Activated CD4-positive, CD25-positive, alpha-beta regulatory T cell treated with anti-CD3 and anti-CD28 coated beads, Interleukin-2, amount 50 U/mL, for 72 hours (primary cell): ENCODE measurements at regions not wholly inside any gene's neighbourhood (a gene's known extent, or its start where the extent isn't known, plus 50 kb on each side); places are given as distances from the start of the nearest gene placed in this dataset.

Experiments used
- DNase-seq: peaks from one replicate; pipeline ENCODE4 v3.0.0; 2021

DNA sequence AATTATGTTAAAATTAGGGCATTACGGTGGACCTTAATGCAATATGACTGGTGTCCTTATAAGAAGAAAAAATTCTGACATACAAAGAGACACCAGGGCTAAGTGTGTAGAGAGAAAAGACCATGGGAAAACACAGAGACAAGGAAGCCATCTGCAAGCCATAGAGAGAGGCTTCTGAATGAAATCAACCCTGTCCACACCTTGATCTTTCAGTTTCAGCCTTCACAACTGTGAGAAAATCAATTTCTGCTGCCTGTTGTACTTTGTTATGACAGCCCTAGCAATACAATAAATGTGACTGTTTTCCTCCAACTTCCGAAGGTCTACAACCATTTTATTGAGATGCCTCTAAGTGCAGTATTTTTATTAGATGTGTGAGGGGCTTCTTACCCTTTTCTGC, 1407.2 kb downstream of the MRPL39 start:
- no peak for DNase-seq

DNA sequence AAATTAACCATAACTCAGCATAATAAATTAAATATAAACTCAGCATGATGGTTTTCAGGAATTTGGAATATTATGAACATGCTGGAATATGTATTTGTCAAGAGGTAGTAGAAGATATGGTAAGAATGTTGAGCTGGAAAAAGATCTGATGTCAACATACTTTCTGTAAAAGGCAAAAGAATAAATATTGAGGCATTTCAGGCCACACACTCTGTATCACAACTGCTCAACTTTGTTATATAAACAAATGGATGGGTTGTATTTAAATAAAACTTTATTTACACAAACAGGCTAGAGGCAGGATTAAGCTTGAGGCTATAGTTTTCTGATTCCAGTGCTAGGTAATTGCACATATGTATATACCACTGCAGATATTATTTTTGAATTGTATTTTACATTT, 1409.4 kb downstream of the MRPL39 start:
- DNase-seq = no peak

DNA sequence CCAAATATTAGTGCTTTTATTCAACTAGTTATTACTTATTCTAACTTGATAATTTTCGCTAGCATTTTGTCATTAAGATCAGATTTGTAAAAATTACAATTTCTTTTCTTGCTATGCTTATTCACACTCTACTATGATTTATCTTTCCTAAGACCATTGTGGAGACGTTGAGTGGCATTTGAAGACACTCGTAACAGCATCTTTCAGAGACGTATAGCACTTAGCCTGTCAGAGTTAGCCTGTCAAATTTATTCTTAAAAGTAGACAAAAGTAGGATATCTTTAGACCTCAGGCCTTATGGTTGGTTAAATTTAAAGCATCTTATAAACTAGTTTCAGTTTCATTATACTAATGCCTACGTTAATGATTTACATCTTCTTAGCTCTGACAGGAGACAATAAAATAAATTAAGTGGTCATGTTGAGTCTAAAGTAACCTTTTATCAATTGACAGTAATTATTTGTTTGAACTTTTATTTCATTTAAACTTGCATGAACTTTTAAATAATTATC, 1410.1 kb downstream of the MRPL39 start:
- DNase-seq = no peak

DNA sequence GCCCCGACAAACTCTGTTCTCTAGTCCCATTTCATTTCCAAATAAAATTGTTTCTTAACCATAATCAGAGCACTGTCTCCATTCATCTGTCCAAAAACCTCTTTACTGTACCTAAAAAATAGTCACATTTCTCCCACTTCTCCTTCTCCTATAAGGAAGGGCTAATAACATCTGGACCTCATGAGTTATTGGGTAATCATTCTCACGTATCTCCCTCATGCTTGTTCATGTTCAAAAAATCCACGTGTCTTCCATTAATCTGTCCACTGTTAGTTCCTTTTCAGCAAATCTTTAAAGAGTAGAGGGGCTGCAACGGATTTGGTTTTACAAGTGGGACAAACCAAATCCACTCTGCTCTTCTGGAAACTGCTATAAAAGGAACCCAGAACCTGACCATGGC, 1418.8 kb downstream of the MRPL39 start:
- no peak for DNase-seq

DNA sequence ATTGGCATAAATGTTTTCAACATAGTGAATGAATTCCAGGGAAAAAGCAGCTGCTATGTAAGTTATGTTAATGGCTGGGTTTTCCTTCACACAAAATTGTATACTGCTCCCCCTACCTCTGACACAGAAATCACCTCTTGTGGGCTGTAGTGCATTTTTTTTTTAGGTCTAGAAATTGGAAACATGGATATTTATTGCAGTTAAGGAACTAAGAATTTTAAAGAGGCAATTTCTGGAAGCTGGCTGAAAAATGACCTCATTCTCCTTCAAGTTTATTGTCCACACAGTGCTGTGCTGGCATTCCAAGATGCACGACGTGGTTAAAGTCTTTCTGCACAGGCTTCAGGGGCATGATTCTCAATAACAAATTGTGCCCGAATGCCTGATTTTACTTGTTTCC, 1424.2 kb downstream of the MRPL39 start:
- no peak for DNase-seq

DNA sequence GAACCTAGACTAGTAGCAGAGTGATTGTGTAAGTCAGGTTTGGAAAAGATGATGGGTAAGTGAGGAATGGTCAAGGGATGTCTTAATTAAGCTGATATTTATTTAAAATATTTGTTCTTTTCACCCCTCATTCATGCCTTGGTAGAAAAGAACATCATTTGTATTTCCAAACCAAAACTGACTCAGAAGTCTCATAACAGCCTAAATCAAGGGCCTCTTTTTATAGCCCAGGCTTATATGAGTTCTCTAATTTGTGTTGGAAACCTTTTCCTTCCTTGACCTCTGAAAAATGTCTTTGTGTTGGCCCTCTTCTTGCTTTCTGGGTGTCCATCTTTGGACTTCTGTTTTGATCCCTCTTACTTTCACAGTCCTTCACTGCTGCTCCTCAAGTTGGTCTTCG, 1428.2 kb downstream of the MRPL39 start:
- no peak for DNase-seq

DNA sequence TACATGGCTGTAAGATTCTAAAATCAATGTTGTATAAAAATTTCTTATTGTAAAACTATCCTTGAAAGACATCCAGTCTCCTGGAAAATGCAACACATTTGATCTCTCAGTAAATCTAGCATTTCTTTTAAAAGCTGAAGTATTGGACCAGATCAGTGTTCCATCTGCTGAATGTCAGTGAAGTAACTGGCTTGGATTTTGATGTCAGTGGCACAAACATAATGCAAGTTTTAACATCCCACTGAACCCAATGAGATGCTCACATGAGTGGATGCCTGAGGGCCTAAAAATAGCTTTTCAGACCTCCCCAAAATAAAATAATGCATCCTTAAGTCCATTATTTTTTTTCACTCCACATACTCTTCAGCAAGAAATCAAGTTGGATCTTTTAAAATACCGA, 1432.2 kb downstream of the MRPL39 start:
- DNase-seq = no peak

DNA sequence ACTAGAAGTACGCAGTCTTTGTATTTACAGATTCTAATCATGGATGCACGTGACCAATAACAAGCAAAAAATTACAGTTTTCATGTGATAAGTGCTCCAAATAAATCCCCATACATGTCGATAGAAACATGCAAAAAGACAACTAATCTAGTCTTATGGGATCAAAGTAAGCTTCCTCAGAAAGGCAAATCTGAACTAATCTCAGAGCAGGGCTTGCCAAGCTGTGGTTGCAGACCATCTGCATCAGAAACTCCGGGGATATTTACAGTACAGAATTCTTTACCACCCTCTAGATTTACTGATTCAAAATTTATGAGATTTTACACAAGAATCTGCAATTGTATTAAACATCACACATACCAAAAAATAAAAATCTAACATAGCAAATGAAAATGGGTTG, 1435.5 kb downstream of the MRPL39 start:
- no peak for DNase-seq

DNA sequence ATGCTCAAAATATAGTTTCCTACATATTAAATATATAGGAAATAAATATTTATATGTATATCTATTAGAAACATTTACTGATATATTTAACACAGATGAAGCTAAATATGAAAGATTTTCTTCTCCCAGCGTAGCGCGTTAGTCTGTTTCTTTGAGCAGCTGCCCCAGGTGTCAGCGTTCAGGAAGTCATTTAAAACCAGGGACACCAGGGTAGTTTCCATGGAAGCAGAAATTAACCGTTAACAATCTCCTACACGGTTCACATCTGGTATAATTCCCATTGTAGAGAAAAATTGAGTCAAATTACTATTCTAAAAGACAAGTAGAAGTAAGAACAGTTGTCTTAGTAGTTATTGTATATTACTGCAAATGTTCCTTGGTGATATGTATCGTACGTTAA, 1443.7 kb downstream of the MRPL39 start:
- DNase-seq = no peak

DNA sequence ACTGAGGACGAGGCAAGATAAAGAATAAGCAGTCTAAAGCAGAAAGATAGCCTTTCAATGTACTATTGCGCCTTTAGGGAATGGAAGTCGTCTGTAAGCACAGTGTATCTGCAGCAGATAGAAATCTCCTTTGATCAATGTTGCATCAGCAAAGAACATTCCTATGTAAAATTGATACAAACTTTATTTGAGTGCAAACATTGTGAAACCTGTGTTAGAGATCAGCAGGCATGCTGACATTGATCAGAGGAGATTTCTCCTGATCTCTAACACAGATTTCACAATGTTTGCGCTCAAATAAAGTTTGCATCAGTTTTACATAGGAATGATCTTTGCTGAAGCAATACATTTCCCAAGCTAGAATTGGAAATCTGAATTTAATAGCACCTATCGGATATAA, 1446.8 kb downstream of the MRPL39 start:
- DNase-seq = no peak

DNA sequence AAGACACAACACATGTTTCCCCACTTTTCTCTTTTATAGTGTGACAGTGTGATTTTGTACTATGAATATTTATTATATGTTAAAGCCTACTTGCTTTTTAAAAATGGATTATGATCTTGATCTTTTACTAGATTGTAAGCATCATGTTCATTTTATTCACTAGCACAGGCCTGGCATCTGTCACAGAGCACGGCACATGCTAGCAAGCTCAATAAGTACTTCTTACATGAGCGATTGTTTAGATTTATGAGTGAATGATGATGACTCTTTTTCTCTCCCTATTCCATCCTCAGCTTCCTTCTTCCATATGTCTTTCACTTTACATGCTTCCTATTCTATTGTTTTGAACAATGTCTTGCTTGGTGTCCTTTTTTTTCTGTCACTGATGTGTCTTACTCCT, 1454.1 kb downstream of the MRPL39 start:
- no peak for DNase-seq

DNA sequence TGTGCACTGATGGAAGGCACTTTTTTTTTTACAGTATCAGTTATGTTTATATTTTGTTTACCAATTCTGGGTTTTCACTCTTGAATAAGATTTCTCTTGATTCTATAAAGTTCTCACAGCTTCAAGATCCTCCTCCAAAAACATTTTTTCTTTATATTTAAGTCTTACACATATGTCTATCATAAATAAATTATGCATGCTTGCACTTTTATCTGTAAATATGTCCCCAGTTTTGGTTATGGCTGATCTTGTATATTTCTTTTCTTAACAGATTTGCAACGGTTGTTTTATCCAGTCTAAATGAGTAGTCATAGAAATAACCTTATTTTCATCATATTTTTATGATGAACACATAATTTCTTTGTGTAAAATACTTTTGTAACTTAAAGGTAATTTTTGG, 1456.5 kb downstream of the MRPL39 start:
- DNase-seq = no peak

DNA sequence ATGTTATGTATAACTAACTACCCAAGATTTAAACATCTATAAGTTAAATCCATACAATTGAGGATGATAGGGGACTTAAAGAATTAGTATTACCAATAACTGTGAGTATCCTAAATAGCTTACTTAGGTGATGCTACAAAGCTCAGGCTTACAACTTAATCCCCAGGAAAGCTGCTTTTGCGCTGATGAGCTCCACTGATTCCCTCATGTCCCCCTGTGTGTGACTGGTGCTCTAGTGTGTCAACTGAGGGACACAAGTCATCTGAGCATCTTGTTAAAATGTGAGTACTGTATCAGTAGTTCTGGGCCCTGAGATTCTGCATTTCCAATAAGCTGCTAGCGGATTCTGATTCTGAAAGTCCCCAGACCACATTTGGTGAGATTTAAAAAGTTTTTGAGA, 1458.8 kb downstream of the MRPL39 start:
- no peak for DNase-seq

DNA sequence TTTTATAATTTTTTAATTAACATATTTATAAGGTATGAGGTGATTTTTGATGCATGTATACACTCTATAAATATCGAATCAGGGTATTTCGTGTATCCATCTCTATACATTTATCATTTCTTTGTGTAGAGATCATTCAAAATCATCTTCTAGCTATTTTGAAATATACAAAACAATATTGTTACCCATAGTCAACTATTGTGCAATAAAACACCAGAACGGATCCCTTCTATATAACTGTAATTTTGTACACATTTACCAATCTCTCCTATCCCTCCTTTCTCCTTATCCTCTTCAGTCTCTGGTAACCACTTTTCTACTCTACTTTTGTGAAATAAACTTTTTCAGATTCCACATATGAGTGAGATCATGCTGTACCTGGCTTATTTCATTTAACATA, 1459.6 kb downstream of the MRPL39 start:
- DNase-seq = no peak

DNA sequence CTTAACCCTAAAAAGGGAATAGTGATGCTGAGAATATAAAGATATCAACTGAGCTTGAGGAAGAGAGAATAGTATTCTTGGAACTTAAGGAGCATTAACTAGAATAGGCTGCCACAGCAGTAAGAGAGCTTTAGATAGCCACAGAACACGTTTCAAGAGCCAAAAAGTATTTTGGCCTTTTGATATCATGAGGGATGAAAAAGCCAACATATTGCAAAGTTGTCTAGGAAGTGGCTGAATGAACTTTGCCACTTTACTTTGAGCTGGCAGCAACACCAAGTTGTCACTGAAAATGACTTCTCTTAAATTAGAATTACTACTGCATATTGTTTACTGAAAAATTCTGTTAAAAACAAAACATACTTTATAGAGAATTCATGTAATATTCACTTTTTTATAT, 1476.2 kb downstream of the MRPL39 start:
- no peak for DNase-seq

DNA sequence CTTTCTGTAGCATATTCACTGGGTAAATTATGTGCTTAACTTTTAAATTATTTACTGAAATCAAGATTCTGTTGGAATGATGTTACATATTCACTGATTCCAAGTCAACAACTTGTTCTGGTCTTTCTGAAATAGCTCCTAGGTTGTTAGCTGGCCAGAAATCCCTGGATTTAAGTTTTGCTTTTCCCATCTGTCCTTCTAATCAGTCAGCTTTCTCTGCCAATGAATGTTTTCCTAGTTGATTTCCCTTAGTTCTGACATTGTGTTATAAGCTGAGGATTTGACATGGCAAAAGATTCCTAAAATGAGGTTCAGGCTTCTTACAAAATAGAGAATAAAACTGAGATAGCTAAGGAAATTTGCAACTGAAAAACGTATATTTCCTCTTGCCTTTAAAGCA, 1479.6 kb downstream of the MRPL39 start:
- no peak for DNase-seq

DNA sequence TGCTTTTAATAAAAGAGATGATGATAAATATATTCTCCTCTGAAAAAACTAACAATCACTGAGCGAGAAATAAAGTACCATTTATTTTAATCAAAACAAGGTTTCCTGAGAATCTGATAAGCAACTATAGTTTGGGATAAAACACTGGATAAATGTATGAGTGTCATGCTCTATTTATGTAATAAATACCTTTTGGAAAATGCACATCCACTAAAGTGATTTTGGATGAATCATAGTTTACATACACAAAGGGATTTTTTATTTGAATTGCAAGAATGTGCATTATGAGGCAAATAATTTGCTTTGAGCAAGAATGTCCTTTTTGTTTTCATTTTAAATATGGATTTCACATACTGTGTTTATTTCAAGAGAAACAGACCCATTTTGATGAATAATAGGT, 1483.5 kb downstream of the MRPL39 start:
- no peak for DNase-seq

DNA sequence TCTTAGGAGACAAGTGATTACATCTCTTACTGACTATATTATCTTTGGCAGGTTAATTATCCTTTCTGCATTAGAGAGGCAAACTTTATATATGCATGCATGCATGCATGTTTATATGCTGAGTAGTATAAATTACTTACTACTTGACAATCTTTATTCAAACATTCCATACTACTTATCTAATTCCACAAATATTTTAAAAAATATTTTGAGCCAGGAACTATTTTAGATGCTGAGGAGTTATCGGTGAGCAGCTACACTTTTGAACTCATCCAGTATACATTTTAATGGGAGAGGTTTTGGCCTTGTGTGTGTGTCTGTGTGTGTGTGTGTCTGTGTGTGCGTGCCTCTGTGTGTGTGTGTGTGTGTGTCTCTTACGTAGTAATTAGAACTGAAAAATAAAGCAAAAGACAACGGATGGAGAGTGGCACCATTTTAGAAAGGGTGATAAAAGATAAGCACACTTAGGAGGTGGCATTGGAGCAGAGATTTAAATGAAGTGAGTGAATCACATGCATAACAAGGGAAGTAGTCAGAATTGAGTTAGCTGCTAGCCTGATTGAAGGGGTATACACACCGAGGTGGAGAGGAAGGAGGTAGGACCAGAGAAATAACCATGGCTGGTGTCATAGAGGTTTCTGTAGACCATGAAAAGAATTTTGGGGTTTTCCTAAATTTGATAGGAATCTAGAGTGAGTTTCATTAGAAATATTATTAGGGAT, 1488.4 kb downstream of the MRPL39 start:
- DNase-seq = no peak

DNA sequence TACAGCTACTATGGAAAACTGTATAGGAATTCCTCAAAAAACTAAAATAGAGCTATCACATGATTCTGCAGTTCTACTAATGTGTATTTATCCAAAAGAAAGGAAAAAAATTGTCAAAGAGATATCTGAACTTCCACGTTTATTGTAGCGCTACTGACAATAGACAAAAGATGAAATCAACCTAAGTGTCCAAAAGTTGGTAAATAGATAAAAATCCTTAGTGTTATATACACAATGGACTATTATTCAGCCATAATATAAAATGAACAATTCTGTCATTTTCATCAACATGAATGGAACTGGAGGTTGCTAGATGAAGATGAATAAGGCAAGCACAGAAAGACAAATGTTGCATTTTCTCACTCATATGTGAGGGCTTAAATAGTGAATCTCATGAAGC, 1492.1 kb downstream of the MRPL39 start:
- DNase-seq = no peak

DNA sequence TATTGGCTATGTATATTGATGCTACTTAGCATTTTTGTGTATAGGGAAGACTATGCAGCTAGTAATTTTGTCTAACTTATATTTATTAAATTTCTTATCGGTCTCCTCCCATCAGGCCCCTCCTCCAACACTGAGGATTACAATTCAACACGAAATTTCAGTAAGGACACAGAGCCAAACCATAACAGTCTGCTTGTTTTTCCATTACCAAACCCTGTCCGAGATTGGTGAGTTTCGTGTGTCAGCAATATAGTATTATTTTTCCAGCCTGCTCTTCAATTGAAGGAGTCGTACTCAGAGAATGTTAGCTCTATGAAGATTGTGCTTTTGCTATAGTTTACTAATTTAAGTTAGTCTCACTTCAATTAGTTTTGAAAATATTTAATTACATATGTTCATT, 1495.3 kb downstream of the MRPL39 start:
- no peak for DNase-seq

DNA sequence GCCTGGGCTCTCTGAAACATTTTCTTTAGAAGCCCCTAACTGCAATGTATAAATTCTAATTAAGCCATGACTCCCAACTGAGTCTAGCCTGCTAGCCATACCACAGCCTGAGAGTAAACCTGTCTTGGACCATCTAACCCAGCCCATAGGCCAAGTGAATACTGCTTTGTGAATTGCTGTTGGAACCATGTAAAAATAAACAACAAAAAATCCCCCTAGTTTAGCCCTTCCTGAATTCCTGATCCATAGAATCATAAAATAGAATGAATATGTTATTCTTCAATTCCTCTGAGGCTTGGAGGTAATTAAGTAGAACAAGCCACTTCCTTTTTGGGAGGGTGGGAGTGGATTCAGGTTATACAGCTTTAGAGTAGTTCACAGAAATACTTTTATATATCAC, 1496.4 kb downstream of the MRPL39 start:
- DNase-seq = no peak

DNA sequence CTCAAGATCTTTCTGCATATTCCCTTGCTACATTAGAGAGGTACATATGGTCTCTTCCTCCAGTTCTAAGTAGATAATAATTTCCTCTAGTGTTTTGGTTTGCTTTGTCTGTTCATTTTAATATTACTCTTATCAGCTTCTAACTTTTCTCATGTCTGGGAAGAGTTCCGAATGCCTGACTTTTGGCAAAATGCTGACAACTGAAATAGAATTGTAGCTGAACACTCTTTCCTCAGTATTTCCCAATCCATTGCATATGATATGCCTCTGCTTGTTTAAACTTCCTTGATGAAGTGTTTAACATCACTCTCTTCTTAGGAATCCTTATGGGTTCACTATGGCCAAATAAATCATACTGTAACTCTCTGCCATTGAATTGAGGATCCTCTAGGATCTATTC, 1510.1 kb downstream of the MRPL39 start:
- DNase-seq = no peak

DNA sequence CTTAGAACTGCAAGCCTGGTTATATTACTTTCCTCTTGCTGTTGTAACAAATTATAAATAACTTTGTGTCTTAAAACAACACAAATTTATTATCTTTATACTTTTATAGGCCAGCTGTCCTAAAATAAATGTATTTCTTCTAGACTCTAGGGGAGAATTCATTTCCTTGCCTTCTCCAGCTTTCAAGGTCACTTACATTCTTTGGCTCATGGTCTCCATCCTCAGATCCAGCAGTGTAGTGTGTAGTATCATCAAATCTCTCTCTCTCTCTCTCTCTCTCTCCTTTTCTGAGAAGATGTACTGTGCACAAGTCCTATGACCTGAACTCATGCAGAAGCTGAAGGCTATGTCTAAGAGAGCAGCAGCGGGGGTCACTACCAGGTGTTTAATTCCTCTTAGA, 1510.6 kb downstream of the MRPL39 start:
- no peak for DNase-seq

DNA sequence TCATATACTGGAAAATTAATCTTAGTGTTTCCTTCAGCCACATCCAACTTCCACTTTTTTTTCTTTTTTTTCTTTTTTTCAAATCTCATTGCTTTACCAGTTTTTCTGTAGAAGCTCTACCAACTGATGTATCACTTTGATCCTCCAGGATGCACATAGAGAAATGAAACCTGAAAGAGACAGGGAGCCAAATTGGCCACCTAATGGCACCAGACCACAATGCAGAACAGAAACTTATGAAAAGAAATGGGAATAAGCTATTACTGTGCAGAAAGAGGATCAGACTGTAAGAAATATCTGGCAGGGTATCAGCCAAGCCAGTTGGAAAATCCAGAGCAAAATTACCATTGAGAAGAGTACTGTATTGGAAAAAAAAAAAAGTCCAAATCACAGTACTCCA, 1514.2 kb downstream of the MRPL39 start:
- DNase-seq = no peak

DNA sequence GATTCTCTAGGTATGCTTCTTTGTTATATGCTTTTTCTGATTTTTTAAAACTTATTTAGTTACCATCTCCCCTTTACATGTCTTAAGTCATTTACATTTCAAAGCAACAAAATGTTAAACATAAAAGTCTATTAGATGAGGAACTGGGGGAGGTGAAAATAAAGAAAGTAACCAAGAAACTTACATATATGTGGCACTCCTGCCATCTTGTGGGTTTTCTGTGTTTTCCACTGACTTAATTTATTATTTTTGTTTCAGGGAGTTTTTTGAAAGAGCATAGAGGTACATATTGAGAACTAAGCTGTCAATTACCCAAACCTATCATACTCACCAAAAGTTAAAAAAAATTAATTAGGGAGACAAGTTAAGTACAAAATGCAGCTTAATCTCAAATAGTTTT, 1531.1 kb downstream of the MRPL39 start:
- no peak for DNase-seq

DNA sequence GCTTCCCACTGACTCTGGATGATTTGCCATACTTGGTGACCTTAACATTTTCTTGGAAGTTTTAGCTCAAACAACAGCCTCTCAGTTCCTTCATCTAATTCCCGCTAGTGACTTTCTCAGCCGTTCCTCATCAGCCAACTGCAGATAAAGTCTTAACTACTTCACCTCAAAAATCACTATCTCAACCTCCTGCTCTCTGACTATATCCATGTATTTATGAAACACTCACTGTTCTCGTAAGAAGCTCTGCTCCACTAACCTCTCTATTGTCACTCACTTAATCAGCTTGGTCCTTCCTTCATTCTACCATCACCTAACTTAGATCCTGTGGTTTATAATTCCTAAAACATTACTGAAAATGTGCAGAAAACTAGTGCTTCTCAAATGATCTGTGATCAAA, 1551.6 kb downstream of the MRPL39 start:
- DNase-seq = no peak
